ENCODE measurements at regions not wholly inside any gene's neighbourhood (a gene's known extent, or its start where the extent isn't known, plus 50 kb on each side); places are given as distances from the start of the nearest gene placed in this dataset.

DNA sequence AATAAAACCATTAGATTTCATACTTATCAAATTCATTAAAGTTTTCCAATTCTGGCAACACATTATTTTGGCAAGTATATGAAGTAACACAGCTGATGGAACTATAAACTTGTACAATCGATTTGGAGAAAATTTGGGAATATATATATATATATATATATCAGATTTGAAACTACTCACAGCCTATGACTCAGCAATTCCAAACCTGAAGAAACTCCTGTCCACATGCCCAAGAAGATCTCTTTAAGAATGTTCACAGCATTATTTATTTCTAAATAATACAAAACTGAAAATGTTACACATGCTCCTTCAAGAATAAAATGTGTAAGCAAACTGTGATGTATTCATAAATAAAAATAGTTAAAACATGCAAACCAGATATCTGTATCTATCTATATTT, 270.1 kb downstream of the TFAP2A start:
- Histone ChIP-seq H3K9me3 (ENCODE audit: control insufficient read depth, insufficient read depth, low read length) (peaks cover 5% of the 10 kb centered on the region), H3K27ac (ENCODE audit: low read depth, low read length) (no peak overlapping the region), H3K27me3 (ENCODE audit: control insufficient read depth, insufficient read depth, low read length) (no peaks in the 10 kb centered on the region), H3K4me3 (ENCODE audit: low read depth, low read length) (no peak overlapping the region)
- ChIA-PET POLR2A (no interaction called here), CTCF (no interaction called here)
- TF ChIP-seq, protein P1, sequence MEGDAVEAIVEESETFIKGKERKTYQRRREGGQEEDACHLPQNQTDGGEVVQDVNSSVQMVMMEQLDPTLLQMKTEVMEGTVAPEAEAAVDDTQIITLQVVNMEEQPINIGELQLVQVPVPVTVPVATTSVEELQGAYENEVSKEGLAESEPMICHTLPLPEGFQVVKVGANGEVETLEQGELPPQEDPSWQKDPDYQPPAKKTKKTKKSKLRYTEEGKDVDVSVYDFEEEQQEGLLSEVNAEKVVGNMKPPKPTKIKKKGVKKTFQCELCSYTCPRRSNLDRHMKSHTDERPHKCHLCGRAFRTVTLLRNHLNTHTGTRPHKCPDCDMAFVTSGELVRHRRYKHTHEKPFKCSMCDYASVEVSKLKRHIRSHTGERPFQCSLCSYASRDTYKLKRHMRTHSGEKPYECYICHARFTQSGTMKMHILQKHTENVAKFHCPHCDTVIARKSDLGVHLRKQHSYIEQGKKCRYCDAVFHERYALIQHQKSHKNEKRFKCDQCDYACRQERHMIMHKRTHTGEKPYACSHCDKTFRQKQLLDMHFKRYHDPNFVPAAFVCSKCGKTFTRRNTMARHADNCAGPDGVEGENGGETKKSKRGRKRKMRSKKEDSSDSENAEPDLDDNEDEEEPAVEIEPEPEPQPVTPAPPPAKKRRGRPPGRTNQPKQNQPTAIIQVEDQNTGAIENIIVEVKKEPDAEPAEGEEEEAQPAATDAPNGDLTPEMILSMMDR (IDR thresholded peaks at IDR 0.05; ENCODE audit: low read depth, low read length): no peak
- no peak for DNase-seq (ENCODE audit: low read depth, low spot score)

DNA sequence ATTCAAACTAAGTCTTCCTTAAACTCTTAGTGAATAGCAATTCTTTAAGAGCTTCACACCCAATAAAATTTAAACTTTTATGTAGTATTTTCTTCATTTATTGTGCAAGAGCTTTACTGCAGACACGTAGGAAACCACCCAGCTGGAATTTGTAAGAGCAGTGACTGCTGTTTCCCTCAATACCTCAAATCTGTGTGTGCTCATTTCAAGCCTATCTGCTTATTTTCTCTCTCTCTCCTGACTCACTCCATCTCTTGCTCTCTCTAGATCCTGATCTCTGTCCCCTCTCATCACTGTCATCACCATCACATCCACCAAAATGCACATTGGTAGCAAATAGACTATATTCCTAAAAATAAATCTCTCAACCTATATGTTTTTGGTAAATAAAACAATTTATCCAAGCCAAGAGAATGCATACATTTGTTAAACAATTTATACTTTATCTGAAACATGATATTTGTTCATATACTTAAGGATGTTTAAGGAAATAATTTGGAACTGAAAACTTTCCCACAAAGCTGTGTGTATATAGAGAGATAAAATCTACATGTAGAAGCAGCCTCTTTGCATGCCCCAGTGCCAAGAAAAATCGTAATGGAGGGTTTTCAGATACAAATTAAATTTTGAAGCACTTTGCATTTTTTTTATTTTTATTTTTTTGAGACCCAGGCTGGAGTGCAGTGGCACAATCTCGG, 273.0 kb downstream of the TFAP2A start:
- POLR2A ChIA-PET: no interaction called here
- Histone ChIP-seq H3K27ac (ENCODE audit: low read depth, low read length) (no peak overlapping the region), H3K9me3 (ENCODE audit: control insufficient read depth, insufficient read depth, low read length) (peaks cover 3% of the 10 kb centered on the region; the same call in 1 of the 2 replicates), H3K4me3 (ENCODE audit: low read depth, low read length) (no peak overlapping the region), H3K27me3 (ENCODE audit: control insufficient read depth, insufficient read depth, low read length) (no peaks in the 10 kb centered on the region)
- no peak for DNase-seq (ENCODE audit: low read depth, low spot score)
- TF ChIP-seq, protein P1 (IDR thresholded peaks at IDR 0.05; ENCODE audit: low read depth, low read length): no peak
- CTCF ChIA-PET: no interaction called here

DNA sequence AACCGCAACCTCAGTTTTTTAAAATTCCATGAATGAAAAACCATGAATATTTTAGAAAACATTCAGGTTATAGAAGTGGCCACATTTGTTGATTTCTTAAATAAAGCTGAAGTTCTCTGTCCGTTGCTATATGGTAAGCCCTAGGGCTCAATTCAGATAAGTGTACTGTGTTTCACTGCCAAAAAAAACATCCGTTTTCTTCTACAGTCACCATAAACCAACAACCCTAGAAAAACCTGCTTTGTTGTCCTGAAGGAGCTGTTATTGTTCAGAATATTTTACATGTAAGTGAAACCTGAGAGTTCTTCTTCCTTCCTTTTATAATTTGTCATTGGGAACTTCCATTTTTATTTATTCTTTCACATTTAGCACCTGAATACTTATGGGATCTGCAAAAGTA, 274.1 kb downstream of the TFAP2A start:
- POLR2A ChIA-PET: no interaction called here
- no peaks in the 10 kb centered on the region for H3K27me3 ChIP-seq (ENCODE audit: control insufficient read depth, insufficient read depth, low read length)
- CTCF ChIA-PET: no interaction called here
- peaks cover 8% of the 10 kb centered on the region for H3K9me3 ChIP-seq (ENCODE audit: control insufficient read depth, insufficient read depth, low read length)
- H3K27ac ChIP-seq (ENCODE audit: low read depth, low read length): no peak overlapping the region
- TF ChIP-seq, protein P1 (IDR thresholded peaks at IDR 0.05; ENCODE audit: low read depth, low read length): no peak
- H3K4me3 ChIP-seq (ENCODE audit: low read depth, low read length): no peak overlapping the region
- DNase-seq (ENCODE audit: low read depth, low spot score): no peak

DNA sequence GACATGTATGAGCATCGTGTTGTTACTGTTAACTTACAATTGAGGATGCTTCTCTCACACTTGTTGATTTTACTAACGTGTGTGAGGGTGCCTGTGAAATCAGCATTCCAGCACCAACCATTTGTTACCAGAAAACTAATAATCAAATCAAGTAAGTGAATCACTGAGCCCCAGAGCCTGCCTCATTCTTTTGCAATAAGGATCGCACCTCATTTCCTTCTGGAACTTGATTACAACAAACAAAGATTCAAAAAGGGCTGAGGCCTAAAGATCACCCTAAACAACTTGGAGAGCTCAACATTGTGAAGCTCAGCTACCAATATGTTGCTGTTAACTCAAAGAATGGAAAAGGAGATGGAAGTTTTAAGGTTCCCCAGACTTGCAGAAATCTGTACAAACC, 274.7 kb downstream of the TFAP2A start:
- TF ChIP-seq, protein P1 (IDR thresholded peaks at IDR 0.05; ENCODE audit: low read depth, low read length): no peak
- ChIA-PET POLR2A (no interaction called here), CTCF (no interaction called here)
- H3K27ac ChIP-seq (ENCODE audit: low read depth, low read length): no peak overlapping the region
- no peak for DNase-seq (ENCODE audit: low read depth, low spot score)
- H3K27me3 ChIP-seq (ENCODE audit: control insufficient read depth, insufficient read depth, low read length): no peaks in the 10 kb centered on the region
- no peak overlapping the region for H3K4me3 ChIP-seq (ENCODE audit: low read depth, low read length)
- peaks cover 8% of the 10 kb centered on the region for H3K9me3 ChIP-seq (ENCODE audit: control insufficient read depth, insufficient read depth, low read length)

DNA sequence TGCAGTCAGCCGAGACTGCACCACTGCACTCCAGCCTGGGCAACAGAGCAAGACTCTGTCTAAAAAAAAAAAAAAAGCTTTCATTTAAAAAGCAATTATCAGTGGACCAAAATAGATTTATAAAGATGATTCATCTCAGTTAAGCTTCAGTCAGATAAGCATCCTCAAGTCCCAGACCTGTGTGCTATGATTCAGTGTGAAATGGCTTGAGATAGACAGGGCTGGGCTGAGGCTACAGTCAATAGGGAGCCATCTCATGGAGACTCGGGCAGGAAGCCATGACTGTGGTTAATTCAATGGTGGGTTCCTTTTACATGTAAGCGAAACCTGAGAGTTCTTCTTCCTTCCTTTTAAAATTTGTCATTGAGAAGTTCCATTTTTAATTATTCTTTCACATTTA, 276.0 kb downstream of the TFAP2A start:
- Histone ChIP-seq H3K4me3 (ENCODE audit: low read depth, low read length) (no peak overlapping the region), H3K27me3 (ENCODE audit: control insufficient read depth, insufficient read depth, low read length) (no peaks in the 10 kb centered on the region), H3K27ac (ENCODE audit: low read depth, low read length) (no peak overlapping the region), H3K9me3 (ENCODE audit: control insufficient read depth, insufficient read depth, low read length) (peaks cover 11% of the 10 kb centered on the region)
- no peak for DNase-seq (ENCODE audit: low read depth, low spot score)
- TF ChIP-seq, protein P1 (IDR thresholded peaks at IDR 0.05; ENCODE audit: low read depth, low read length): no peak
- ChIA-PET POLR2A (no interaction called here), CTCF (no interaction called here)
